NCI-H345 treated with DMSO at 0.1 percent for 48 hours (cell line): ENCODE measurements at regions not wholly inside any gene's neighbourhood (a gene's known extent, or its start where the extent isn't known, plus 50 kb on each side); places are given as distances from the start of the nearest gene placed in this dataset.
A peak's percentile ranks its signal among the peaks of the same experiment; 100 is the strongest.

Source experiments
- DNase-seq: peaks from one replicate; lab custom pipeline; 2025; ENCODE audit not compliant: unreplicated experiment; lab: John Stamatoyannopoulos, UW

GRCh38 chr1:14031461-14031860 lies 331.5 kb downstream of the PRDM2 start:
- no peak for DNase-seq

DNA sequence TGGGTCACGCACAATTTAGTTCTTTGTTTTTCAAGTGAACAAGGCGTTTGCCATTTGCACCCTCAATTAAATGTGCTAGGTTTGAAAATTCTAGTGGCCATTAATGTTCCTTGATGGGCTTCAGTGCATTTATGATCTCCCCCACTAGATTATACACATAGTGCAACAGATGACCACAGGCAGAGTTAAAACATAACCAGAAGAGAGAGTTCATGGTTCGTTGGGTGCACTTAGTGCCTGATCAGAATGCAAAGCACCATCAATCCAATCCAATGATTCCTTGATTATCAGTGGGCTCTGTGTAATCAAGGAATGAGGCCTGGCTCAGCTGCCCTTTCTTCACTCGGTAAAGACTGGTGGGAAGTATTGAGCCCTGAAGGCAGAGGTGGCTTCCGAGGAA lies 334.5 kb downstream of the PRDM2 start:
- DNase-seq = no peak

DNA sequence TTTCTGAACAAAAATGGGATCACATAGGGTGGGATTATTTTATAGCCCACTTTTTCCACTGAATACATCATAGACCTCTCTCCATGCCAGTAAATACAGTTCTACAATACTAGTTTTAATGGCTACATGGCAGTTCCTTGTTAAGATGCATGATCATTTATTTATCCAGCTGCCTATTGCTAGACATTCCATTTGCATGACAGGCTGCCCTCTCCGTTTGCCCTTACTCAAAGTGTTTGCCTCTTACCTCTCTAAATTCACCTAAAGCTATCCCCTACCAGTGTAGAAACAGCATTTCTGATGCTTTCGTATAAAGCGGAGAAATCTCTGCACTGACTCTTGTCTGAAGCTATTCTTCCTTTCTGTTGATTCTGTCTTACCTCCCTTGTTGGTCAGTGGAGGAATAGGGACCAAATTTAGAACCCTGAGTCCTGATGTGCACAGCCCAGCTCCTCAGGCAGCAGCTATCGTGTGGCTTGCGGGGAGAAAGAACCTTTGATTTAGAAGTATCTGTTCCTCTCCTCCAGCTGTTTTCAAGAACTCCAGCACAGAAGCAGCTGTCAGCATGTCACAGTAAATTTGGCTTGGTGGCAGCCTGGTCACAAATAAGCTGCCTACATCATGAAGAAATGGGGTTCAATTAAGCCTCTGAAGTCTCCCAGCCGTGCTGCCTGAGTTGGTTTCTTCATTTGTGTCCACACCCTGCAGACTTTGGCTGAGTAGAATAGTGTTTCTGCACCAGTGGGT lies 337.3 kb downstream of the PRDM2 start:
- DNase-seq = peak; percentile 2

- no peak for DNase-seq
Observed at GRCh38 chr1:14039582-14040430, 339.8 kb downstream of the PRDM2 start.

- no peak for DNase-seq
Observed at GRCh38 chr1:14049965-14050364, 350.0 kb downstream of the PRDM2 start.

GRCh38 chr1:14055442-14056223 lies 355.6 kb downstream of the PRDM2 start:
- no peak for DNase-seq

DNA sequence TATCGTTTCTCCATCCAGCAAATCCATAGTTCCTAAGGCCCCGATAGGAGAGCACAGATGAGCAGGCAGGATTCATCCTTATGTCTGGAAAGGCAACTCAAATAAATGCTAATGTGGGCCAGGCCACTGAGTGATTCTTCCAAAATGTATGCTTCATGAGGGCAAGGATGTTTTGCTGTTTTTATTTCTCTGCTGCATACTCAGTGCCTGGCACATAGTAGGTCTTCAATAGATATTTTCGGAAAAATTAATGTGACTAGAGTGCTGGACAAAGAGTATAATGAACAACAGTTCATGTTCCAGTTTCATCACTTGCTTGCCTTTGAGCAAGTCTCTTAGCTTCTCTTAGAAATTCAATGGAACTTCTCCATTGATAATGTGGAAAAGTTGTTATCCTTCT lies 357.7 kb downstream of the PRDM2 start:
- DNase-seq = no peak

- DNase-seq = no peak
Observed at GRCh38 chr1:14061204-14061603, 361.2 kb downstream of the PRDM2 start.

GRCh38 chr1:14061722-14062121 lies 361.7 kb downstream of the PRDM2 start:
- no peak for DNase-seq

DNA sequence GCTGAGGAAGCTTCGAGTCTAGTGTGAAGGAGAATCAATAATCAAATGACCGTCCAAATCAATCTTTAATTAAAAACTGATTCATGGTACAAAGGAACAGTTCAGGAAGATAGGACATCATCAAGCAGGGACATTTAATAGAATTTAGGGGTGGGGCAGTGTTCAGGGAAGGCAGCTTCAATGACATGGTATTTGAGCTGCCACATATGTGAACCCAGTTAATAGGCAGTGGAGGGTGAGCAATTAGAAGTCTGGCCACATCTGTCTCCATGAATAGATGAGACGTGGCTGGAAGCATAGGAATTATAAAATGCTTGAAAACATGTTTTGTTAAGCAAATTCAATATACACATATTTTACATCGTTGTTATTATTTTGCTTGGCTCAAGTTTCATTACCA lies 362.7 kb downstream of the PRDM2 start:
- no peak for DNase-seq

DNA sequence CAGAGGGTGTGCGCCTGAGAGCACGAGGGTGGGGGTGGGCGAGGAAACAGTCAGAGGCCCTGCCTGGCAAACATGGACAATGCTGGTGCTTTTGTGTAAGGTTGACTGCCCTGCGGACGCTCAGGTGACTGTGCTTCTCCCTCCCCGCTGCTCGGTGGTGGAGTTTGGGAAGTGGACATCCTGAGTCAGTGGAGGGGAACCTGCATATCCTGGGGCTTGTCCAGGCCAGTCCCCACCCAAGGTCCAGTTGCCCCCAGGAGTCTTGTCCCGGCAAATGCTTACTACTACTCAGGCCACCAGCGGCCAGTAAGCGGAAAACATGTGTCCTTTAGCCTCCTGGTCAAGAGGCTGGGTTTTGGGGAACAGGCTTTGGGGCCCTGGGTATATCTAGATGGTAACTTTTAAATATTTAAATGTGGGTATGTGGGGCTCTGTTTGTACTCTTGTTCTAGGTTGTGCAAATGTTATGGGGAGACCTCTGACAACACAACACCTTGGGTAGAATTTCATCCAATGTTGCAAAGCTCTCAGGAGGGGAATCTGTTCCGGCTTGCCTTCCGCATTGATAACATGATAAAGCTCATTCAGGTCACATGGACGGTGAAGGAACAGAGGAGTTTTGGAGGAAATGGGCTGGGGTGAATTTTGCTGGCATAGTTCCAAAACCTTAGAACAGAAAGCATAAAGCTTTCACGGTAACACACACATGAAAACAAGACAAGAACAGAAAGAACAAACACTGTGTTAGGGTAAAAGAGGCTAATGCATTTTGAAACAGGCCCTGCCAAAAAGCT lies 364.9 kb downstream of the PRDM2 start:
- peak; percentile 92 for DNase-seq

- peak; percentile 74 for DNase-seq
Observed at GRCh38 chr1:14065486-14065885, 365.5 kb downstream of the PRDM2 start.

- no peak for DNase-seq
Observed at GRCh38 chr1:14067036-14067435, 367.0 kb downstream of the PRDM2 start.

- DNase-seq = no peak
Observed at GRCh38 chr1:14067711-14068110, 367.7 kb downstream of the PRDM2 start.

DNA sequence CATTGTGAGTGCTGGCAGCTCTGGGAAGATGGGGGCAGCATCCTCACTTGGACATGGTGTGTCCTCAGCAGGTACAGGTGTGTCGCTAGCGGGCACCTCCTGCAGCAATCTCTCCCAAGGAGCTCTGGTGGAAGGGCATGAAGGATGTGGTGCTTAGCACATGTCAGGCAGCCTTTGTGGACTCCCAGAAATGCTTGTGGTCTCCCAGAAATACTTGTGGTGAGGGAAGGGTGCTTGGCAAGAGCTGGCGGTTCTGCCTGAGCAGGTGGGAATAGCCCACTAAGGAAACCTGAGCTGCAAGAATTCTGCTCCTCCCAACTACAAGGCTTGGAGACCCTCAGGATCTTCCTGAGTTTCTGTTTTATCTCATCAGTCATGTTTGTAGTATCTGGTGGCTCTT lies 371.6 kb downstream of the PRDM2 start:
- no peak for DNase-seq

GRCh38 chr1:14080653-14081052 lies 380.7 kb downstream of the PRDM2 start:
- DNase-seq = no peak

GRCh38 chr1:14082331-14082730 lies 382.3 kb downstream of the PRDM2 start:
- no peak for DNase-seq

- DNase-seq = no peak
Observed at GRCh38 chr1:14083277-14083676, 383.3 kb downstream of the PRDM2 start.

DNA sequence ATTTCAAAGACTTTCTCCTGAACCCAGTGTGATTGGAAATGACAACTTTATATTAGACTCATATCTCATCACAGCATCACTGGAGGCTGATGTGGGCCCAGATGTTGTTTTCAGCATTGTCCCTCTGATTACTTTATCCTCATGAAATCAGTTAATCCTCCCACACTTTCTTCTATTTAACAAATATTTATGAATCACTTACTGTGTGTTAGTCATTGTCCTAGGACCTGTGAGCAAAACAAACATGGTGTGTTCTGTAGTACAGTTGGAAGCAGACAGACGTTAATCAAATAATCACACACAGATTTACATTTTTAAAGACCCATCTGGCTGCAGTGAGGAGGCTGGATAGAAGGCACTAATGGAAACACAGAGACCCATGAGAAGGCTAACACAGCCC lies 383.7 kb downstream of the PRDM2 start:
- DNase-seq = no peak

DNA sequence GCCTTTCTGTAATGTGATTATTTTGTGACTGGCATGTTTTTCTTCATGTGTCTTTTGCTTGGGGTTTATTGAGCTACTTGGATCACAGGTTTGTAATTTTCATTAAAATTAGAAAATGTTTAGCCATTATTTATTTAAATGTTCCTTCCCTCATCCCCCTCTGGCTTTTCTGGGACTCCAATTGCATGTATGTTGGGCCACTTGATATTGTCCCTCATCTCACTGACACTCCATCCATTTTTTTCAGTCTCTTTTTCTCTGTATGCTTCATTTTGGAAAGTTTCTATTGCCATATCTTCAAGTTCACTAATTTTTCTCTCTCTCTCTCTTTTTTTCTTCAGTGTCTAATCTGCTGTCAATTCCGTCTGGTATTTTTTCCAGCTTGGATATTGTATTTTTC lies 390.1 kb downstream of the PRDM2 start:
- DNase-seq = no peak

GRCh38 chr1:14090531-14090930 lies 390.5 kb downstream of the PRDM2 start:
- no peak for DNase-seq
